Stimulated activated CD8-positive, alpha-beta memory T cell treated with anti-CD3 and anti-CD28 coated beads, Interleukin-7, amount 100 ng/mL, for 24 hours (primary cell): ENCODE measurements at regions not wholly inside any gene's neighbourhood (a gene's known extent, or its start where the extent isn't known, plus 50 kb on each side); places are given as distances from the start of the nearest gene placed in this dataset.
"Not testable (repeated sequence)": the region's sequence is repeated elsewhere in the genome, so short reads cannot be mapped to it uniquely, and the experiment has no call there.

Source experiments
- DNase-seq: peaks from one replicate; pipeline ENCODE4 v3.0.0-alpha.2; 2020; ENCODE audit warnings: low read depth

DNA sequence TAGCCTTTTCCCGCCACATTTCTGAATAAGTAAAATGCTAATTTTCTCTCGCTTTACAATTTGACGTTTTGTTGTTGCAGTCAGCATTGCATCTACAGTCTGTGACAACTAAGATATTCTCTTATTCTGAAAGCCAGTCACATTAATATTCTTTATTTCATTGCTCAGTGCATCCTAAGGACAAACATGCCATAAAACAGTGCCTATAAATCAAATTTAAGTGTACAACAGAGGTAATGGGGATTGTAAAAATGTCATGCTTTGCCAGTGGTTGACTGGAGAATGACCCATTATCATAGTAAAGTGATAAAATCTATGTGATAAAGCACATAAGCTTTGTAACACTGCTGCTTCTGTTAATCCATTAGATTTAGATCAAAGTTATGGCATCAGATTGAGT lies 1850.0 kb upstream of the ACO1 start:
- no peak for DNase-seq

DNA sequence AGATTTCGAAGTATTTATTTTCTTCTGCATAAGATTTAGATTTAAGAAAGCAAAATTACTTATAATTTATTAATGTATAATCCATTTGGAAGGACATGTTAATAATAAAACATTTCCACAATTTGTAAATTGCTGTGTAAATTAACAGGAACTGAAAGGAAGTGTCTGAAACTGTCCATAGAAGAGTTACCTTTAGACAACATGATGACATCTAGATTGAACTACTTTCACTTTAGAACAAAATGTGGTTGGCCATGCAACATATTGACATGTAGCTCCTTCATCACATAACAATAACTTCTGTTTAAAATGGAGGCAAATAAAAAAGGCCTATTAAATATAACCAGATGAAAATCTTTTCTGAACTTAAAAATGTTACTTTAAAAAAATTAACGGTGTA lies 1849.5 kb upstream of the ACO1 start:
- no peak for DNase-seq

DNA sequence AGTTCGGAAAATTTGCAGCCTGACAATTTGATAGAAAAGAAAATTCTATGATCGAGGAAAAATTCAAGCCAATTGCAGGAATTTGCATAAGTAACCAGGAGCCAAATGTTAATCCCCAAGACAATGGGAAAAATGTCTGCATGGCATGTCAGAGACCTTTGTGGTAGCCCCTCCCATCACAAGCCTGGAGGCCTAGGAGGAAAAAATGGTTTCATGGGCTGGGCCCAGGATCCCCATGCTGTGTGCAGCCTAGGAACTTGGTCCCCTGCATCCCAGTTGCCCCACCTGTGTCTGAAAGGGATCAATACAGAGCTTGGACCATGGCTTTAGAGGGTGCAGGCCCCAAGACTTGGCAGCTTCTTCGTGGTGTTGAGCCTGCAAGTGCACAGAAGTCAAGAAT lies 1847.9 kb upstream of the ACO1 start:
- no peak for DNase-seq

DNA sequence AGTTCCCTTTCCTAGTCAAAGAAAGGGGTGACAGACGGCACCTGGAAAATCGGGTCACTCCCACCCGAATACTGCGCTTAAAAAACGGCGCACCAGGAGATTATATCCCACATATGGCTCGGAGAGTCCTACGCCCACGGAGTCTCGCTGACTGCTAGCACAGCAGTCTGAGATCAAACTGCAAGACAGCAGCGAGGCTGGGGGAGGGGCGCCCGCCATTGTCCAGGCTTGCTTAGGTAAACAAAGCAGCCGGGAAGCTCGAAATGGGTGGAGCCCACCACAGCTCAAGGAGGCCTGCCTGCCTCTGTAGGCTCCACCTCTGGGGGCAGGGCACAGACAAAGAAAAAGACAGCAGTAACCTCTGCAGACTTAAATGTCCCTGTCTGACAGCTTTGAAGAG lies 1844.7 kb upstream of the ACO1 start:
- DNase-seq, result not testable (repeated sequence)

DNA sequence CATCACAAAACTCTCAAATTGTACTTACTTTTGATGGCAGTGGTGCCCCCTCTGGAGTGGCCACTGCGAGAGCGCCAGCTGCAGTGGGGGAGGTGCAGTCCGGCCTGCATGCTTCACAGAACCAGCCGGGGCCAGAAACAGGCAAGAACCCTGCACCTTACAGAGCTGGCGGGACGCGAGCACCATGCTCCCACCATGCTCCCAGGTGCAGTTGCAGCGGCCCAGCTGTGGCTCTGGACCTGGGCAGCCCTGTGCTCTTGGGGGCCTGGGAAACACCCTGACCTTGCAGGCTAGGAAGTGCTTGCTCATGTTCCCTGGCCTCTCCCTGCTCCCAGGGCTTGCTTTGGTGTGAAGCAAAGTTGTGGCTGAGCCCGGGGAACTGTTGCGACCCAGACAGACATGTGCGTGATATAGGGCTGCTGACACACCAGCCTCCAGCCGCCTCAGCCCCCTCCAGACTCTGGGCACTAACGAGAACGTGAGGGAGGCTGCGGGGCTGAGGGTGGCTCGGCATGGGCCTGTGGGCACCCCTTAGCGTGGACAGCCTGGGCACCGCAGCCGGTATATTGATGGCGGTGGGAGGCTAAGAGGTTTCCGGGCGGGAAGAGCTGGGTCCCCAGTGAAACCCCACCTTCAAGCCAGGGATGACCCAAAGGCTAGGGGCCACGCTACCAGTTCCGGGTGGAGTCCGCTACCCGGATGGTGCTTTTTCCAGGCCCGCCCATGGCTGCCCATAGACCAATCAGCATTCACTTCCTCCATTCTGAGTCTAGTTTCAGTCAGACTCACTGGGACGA lies 1809.9 kb upstream of the ACO1 start:
- DNase-seq, result no peak

DNA sequence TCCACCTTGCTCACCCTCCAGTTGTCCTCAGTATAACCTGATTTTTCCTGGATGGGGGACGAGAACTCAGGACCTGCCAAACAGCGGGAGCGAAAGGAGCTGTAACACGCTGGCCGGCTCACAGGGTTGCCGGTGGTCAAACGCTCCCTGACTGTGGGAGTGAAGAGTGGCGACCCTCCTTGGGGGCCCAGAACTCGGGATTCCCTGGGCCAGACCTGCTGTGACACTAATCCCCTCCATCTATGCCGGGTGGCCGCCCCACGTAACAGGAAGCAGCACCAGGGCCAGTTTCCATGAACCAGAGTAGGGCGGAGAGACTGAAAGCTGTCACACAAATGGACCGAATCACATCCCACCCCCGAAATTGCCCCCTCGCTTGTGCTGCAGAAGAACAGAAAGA lies 1809.2 kb upstream of the ACO1 start:
- DNase-seq, result no peak

DNA sequence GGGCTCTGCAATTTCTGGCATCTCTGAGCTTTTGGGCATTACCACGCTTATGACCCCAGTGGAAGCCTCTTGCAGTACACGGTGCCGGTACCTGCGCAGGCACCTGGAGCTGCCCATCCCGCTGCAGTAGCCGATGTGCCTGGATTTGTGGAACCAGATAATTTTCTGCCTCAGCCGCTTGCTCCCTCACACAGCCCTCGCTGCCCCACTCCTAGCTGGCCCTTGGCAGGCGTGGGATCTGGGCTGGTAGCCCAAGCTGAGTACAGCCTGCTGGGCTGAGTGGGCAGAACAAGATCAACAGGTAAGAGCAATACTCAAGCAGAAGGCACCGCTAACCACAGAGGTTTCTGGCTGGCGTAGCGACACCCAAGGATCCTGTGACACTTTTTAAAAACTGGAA lies 1808.8 kb upstream of the ACO1 start:
- DNase-seq, result no peak

DNA sequence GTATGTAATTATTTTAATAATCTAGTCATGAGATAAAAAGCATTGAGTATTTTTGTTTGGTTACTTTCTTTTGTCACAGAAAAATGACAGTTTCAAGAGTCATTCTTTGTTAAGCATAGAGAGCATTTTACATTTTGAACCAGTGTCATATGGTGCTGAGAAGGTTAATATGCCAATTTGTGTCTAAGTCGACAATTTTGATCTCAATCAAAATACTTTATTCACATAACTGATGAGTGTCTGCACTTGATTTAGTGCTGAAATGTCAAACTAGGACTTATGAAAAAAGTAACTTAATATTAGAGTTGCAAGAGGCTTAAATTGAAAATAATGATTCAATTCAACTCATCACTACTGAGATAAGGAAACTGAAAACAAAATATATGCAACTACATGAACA lies 1804.6 kb upstream of the ACO1 start:
- no peak for DNase-seq

DNA sequence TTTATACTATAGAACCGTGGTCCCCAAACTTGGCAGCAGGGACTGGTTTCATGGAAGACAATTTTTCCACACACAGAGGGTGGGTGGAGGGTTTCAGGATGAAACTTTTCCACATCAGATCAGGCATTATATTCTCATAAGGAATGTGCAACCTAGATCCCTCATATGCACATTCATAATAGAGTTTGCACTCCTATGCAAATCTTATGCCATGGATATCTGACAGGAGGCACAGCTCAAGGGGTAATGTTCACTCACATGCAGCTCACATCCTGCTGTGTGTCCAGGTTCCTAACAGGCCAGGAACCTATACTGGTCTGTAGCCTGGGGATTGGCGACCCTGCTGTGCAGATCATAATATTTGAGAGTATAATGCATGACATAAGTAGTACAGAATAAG lies 1802.2 kb upstream of the ACO1 start:
- DNase-seq, result no peak

DNA sequence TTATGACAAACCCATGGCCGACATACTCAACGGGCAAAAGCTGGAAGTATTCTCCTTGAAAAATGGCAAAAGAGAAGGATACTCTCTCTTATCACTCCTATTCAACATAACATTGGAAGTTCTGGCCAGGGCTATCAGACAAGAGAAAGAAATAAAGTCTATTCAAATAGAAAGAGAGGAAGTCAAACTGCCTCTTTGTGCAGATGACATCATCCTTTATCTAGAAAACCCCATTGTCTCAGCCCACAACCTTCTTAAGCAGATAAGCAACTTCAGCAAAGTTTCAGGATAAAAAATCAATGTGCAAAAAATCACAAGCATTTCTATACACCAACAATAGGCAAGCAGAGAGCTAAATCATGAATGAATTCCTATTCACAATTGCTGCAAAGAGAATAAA lies 1799.9 kb upstream of the ACO1 start:
- no peak for DNase-seq

DNA sequence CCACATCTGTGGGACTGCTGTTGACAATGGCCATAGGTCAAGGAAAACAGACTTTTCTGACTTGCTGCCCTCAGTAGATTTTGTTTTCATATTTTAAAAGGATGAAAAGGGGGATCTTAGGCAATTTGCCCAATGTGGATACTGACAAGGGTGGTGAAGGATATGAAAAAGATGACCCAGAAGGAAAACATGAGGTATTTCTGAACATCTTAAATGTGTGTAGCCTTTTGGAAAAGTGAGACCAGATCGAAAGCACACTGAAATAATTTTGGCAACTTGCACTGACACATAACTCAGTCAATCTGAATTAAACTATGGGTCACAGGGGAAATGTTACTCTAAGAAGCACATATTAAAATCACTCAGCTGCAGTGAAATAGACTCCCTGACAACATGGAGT lies 1793.0 kb upstream of the ACO1 start:
- DNase-seq, result no peak

DNA sequence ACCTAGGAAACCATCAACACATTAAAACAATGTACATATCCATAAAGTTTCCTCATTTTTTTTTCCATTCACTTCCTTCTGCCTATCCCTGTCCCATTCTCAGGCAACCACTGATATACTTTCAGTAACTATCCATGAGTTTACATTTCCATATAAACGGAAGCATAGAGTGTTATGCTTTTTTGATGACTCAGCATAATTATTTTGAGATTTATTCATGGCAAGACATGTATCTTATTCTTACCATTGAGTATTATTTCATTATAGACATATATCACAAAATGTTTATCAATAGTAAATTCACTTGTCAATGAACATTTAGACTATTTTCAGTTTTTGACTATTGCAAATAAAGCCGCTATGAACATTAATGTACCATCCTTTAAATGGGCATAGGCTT lies 1786.8 kb upstream of the ACO1 start:
- DNase-seq, result no peak

DNA sequence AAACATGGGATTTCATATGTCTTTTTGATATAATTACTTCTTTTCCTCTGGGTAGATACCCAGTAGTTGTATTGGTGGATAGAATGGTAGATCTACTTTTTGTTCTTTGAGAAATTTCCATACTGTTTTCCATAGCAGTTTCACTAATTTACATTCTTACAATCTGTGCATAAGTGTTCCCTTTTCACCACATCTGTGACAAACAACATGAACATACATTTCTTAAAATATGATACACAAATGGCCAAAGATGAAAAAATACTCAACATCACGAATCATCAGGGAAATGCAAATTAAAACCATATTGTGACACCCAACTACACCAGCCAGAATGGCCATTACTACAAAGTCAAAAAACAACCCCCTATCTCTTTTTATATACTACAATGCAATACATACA lies 1778.5 kb upstream of the ACO1 start:
- no peak for DNase-seq

DNA sequence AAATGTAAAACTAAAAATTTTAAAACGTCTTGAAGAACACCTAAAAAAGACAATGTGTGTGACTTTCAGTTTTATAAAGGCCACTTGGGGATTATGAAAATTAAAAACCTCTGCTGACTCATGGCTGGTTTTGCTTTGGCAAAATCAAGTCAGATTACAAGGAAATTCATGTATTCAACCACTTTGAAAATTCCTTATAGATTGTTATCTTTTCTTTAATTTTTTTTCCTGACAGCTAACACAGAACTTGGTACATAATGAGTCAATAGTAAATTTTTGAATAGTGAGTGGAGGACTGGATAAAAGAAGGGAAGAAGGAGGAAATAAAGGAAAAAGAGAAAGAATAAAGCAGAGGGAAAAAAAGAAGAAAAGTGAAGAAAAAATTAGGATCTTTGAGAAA lies 1774.7 kb upstream of the ACO1 start:
- DNase-seq, result no peak

DNA sequence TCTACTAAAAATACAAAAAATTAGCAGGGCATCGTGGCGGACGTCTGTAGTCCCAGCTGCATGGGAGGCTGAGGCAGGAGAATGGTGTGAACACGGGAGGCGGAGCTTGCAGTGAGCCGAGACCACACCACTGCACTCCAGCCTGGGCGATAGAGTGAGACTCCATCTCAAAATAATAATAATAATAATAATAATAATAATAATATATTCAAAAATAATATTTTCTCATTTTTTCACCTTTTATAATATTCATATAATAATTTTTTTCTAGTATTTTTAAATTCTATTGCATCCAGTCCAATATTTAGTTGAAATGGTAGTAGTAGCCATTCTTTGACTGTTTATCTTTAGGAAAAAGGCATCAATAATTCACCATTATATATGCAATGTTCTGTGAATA lies 1767.7 kb upstream of the ACO1 start:
- DNase-seq, result not testable (repeated sequence)

DNA sequence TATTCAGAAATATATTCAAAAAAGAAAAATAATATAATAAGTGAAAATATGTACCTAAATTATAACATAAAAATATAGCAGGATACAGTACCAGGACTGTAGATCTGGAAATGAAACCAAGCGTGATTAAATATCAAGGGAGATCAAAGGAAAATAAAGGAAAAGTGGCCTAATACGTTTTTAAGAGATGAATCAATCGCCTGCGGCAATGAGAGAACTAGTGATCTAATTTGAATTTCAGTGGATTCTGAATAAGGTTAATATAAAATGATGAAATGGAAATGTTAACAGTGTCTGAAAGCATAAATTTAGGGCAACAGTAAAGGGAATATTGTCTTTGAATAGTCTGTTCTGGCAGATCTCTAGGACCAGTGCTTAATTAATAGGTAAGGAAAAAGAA lies 1761.9 kb upstream of the ACO1 start:
- no peak for DNase-seq

DNA sequence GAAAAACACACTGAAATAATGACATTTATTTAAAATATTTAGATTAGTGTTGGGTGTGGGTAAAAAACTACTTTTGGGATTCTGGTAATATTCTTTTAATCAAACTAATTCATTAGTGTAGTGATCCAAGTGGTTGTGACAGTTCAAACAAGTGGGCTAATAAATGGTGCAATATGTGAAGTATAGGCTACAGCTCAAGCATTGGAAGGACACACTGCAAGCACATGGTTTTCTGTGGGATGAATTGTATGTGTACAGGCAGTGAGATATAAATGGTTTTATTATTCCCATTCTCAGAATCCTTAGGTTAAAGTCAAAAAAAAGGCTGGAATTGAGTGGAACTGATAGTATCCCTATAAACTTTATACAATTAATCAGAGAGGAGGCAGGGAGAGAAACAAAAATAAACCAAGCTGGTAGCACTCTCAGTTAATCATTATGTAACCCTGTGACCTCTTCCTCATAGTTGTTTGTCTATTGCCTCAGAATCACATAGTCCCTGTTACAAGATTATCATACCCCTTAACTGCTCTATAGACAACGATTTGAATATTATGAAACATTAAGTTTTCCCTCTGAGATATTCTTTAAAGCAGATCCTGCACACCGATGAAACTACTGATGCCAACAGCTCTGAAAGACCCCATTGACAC lies 1755.4 kb upstream of the ACO1 start:
- DNase-seq, result no peak

DNA sequence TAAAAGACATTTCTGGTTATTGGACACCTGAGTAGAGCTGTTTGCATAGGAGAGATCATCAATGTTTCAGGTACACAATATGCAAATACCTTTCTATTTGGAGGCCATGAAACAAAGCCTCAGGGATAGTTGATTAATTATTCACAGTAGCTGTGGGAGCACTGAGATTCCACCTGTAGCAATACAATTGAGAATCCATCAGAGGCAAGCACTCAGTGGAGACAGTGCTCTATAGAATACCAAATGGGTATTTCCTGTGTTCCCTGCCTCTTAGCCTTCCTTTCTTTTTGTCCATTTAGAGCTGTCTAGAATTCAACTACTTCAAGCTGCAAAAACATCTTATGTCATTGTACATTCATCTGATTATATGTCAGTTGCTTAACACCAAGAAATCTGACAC lies 1754.0 kb upstream of the ACO1 start:
- DNase-seq, result no peak

DNA sequence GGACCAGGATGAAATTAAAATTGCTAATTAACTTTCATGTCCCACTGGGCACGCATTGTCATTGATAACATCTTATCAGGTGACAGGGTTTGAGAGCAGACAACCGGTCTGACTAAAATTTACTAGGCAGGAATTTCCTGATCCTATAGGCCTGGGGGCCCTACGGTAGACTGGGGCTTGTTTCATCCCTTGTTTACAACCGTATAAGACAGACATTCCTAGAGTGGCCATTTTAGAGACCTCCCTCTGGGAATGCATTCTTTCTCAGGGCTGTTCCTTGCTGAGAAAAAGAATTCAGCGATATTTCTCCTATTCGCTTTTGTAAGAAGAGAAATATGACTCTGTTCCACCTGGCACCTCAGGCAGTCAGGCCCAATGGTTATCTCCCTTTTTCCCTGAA lies 1737.8 kb upstream of the ACO1 start:
- not testable (repeated sequence) for DNase-seq

DNA sequence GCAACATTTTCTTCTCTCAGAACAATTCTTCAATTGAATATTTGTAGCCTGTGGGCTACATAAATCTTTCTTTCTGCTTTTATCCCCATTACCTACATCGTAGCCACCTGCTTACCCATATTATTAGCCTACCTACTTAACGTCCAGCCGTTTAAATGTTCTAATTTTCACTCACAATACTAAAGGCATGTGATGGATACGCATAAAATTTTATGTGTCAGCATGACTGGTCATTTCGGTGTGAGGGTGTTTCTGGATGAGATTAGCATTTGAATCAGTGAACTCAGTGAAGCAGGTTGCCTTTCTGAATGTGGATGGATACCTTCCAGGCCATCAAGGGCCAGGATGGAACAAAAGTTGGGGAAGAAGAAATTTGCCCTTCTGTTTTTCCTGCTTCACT lies 1722.5 kb upstream of the ACO1 start:
- DNase-seq, result no peak

DNA sequence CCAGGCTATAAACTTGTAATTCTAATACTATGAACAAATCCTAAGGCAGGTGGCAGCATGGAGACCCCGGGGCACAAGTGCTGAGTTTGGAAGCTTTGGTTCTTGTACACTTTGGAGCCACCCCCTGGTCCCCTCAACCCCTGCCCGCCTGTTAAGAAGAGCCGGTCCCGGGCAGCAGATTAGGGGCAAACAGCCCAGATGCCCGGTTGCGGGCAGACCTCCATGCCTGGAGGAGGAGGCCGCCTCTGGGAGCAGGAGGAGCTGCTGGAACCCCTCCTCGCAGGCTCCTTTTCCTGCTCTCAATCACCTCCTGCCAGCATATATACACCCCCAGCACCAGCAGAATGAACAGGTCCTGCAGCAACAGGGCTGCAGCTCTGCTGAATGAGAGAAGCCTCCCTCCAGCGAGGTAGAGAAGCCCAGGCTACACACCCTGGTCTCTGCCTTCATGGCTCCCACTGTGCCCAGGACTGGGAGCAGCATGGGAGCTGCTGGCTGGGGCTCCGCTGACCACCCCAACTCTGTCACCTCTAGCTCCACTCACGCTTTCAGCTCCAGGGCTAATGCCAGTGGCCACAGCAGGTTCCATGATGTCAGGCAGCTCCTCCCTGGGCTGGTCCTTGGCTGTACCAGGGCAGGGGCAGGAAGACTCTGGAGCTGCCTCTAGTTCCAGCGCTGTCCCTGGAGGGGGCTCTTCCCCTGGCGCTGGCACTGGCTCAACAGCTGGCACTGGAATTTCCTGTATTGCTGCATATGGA lies 1713.5 kb upstream of the ACO1 start:
- no peak for DNase-seq

DNA sequence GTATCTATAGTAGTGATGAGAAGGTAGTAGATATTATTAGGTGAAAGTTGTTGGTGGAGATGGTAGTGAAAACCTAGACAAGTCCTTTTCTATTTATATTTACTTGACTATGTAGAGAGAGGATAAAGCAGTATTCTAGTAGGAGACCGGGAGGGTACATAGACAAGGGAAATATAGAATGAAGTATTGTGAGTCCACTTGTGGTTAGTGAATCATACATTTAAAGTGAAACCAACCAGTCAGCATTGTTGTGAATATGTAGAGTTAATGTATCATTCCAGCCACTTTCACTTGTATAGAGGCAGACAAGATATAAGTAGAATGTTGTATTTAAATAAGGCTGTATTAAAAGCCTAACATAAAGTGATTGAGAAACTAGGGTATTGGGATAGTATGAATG lies 1711.3 kb upstream of the ACO1 start:
- no peak for DNase-seq

DNA sequence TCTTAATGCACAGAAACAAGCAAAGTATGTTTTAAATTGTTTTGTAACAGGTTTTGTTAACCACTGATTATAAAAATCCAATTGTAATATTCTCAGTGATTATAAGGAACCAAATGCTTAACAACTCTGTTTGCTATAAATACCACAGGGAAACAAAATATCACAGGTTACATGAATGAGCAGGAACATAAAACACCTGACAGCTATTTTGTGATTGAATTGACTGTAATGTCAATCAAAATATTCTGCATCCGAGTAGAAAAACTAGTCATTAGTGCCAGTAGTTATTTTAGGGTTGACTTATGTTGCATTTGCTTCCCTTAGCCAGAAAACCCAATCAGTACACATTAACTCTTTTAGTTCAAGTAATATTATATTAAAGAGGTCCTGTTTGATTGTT lies 1707.8 kb upstream of the ACO1 start:
- no peak for DNase-seq
